ENCODE measurements at regions not wholly inside any gene's neighbourhood (a gene's known extent, or its start where the extent isn't known, plus 50 kb on each side); places are given as distances from the start of the nearest gene placed in this dataset. TPM values are rescaled to one million over a fixed set of nuclear protein-coding genes. Genes with fewer than 3 reads are reported as not detected.
"Not testable (repeated sequence)": the region's sequence is repeated elsewhere in the genome, so short reads cannot be mapped to it uniquely, and the experiment has no call there.

DNA sequence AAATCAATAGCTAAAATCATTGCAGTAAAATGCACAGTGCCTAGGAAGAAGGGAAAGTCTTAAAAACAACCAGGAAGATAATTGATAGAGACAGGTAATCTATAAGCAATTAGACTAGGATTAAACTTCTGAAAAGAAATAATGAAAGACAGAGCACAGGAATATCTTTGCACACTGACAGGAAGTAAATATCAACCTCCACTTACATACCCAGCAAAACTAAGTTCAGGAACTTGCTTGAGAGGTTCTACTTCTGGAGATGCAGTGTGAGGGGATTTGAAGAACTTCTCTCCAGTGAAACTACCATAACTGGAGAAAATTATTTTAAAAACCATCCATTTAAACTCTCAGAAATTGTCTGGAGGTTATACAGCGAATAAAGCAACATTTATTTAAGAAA is 104.1 kb downstream of the EHF start:
- Histone ChIP-seq H3K36me3 (no peaks in the 10 kb centered on the region), H3K4me3 (replicated peaks in 1 of 3) (no peak overlapping the region), H3K9me3 (no peaks in the 10 kb centered on the region), H3K27me3 (no peaks in the 10 kb centered on the region), H3K27ac (no peak overlapping the region), H3K4me1 (no peaks in the 10 kb centered on the region)
- TF ChIP-seq CTCF (IDR thresholded peaks at IDR 0.05) (no peak), POLR2A (IDR thresholded peaks at IDR 0.05) (no peak)
- intact Hi-C loops (cut with DNase I) = no loop called here
- no peak for DNase-seq
- WGBS, 2 donors = 71 to 80% methylated on average over 1 of the region's 1 CpG

GRCh38 chr11:34721646-34722045 is 100.8 kb downstream of the EHF start:
- no peak for DNase-seq
- 82 to 90% methylated on average over 2 of the region's 2 CpGs for WGBS, 2 donors
- TF ChIP-seq CTCF (IDR thresholded peaks at IDR 0.05) (no peak), POLR2A (IDR thresholded peaks at IDR 0.05) (no peak)
- no peaks in the 10 kb centered on the region for H3K27me3 ChIP-seq
- H3K4me3 ChIP-seq (replicated peaks in 1 of 3) = no peak overlapping the region
- no peak overlapping the region for H3K27ac ChIP-seq
- no peaks in the 10 kb centered on the region for H3K9me3 ChIP-seq
- H3K36me3 ChIP-seq = no peaks in the 10 kb centered on the region
- intact Hi-C loops (cut with DNase I) = no loop called here
- no peaks in the 10 kb centered on the region for H3K4me1 ChIP-seq

- intact Hi-C loops (cut with DNase I) = no loop called here
- no peak for TF ChIP-seq POLR2A (IDR thresholded peaks at IDR 0.05)
Observed at GRCh38 chr11:34719303-34719848, 98.5 kb downstream of the EHF start.

DNA sequence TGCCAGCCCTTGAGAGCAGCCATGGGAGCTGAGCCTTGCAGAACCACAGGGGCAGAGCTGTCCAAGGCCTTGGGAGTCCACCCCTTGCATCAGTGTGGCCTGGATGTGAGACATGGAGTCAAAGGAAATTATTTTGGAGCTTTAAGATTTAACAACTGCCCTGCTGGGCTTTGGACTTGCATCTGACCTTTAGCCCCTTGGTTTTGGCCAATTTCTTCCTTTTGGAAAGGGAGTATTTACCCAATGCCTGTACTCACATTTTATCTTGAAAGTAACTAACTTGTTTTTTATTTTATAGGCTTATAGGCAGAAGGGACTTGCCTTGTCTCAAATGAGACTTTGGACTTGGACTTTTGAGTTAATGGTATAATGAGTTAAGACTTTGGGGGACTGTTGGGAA is 92.7 kb downstream of the EHF start:
- H3K36me3 ChIP-seq; intact Hi-C loops (cut with DNase I); DNase-seq: not testable (repeated sequence)

More at GRCh38 chr11:34719303-34719848, 98.5 kb downstream of the EHF start:
- H3K27me3 ChIP-seq = no peaks in the 10 kb centered on the region
- no peaks in the 10 kb centered on the region for H3K36me3 ChIP-seq
- H3K9me3 ChIP-seq = no peaks in the 10 kb centered on the region
- DNase-seq = no peak
- no peaks in the 10 kb centered on the region for H3K4me1 ChIP-seq
- H3K4me3 ChIP-seq (replicated peaks in 1 of 3) = no peak overlapping the region
- H3K27ac ChIP-seq = no peak overlapping the region
- 61 to 76% methylated on average over 1 of the region's 1 CpG for WGBS, 2 donors

More for the DNA sequence above, 92.7 kb downstream of the EHF start:
- not testable (repeated sequence) for H3K27ac ChIP-seq; H3K4me3 ChIP-seq (replicated peaks in 1 of 3); H3K4me1 ChIP-seq; H3K9me3 ChIP-seq; H3K27me3 ChIP-seq

Small RNAs in the stretch of these regions (small RNA-seq; reads per million reads assigned to genes)
- not detected for gene AL359999.1
